ENCODE measurements at regions not wholly inside any gene's neighbourhood (a gene's known extent, or its start where the extent isn't known, plus 50 kb on each side); places are given as distances from the start of the nearest gene placed in this dataset.

DNA sequence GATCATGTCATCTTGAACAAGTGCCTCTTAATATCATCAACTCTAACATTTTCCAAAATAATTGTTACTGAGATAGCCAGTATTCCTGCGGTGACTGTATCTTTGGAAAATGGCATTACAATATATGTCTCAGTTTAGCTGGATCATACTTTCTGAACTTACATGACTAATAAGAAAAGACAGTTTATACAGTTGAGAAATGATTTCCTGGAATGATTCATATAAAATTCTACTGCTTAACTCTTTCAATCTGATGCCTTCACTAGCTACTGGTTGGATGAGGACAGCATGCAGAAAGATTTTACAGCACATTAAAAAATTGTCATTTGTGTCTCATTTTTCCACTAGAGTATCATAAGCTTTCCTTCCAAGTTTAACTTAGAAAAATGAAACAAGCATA, 302.1 kb downstream of the PCDH17 start:
- TF ChIP-seq, protein P1, sequence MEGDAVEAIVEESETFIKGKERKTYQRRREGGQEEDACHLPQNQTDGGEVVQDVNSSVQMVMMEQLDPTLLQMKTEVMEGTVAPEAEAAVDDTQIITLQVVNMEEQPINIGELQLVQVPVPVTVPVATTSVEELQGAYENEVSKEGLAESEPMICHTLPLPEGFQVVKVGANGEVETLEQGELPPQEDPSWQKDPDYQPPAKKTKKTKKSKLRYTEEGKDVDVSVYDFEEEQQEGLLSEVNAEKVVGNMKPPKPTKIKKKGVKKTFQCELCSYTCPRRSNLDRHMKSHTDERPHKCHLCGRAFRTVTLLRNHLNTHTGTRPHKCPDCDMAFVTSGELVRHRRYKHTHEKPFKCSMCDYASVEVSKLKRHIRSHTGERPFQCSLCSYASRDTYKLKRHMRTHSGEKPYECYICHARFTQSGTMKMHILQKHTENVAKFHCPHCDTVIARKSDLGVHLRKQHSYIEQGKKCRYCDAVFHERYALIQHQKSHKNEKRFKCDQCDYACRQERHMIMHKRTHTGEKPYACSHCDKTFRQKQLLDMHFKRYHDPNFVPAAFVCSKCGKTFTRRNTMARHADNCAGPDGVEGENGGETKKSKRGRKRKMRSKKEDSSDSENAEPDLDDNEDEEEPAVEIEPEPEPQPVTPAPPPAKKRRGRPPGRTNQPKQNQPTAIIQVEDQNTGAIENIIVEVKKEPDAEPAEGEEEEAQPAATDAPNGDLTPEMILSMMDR (IDR thresholded peaks at IDR 0.05; ENCODE audit: insufficient read depth, missing control alignments) = no peak
- FAIRE-seq (no peak), DNase-seq (ENCODE audit: insufficient read length, low spot score) (no peak)

DNA sequence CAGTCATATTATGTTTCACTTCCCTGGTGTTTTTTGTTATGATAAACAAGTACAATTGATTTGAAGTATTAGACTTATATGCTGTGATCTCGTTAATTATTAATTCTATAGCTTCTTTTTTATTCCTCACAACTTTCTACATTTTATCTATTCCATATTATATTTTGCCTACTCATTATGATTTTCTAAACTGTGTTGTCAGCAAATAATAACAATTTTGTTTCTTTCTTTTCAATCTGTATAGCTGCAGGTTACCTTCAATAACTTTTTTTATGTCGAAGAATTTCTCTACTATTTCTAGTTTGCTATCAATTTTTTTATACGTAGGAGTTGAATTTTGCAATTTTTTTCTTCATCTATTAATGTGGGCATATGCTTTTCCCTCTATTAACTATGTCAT, 304.4 kb downstream of the PCDH17 start:
- TF ChIP-seq, protein P1 (IDR thresholded peaks at IDR 0.05; ENCODE audit: insufficient read depth, missing control alignments) = no peak
- DNase-seq (ENCODE audit: insufficient read length, low spot score) (no peak), FAIRE-seq (no peak)

DNA sequence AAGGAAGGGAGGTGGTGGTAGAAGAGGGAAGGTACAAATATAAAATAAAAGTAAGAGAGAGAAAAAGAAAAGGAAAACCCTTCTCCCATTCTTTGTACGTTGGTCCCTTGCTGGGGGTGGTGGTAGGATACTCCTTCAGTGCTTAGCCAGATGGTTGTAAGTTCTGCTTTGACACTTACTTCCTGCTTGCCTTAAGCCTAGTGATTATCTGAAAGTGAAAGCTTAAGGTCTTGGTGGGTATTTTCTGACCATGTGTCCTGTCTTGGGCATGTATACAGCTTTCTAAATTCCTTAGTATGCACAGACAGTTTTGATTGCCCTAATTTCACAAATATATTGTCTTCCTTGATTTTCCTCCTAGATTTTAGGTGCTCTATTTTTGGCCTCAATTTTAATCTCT, 314.8 kb downstream of the PCDH17 start:
- TF ChIP-seq, protein P1 (IDR thresholded peaks at IDR 0.05; ENCODE audit: insufficient read depth, missing control alignments) = no peak
- DNase-seq (ENCODE audit: insufficient read length, low spot score) (no peak), FAIRE-seq (peak; percentile 89)

DNA sequence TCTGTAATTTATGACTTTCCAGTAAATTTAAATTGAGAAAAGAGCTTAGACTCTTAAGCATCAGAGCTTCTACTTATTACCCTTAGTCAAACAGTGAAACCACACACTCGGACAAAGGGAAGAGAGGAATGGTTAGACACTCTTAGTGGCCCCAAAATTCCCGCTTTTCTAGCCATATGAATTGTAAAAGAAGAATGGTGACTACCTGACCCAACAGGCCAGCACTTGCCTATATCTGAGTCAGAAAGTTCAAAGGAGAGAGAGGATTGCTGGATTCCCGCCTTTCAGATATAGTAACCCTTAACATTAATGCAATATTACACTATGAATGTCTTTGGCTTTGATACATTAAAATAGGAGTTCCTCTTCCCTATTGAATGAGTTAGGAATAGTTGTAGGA, 317.3 kb downstream of the PCDH17 start:
- DNase-seq (ENCODE audit: insufficient read length, low spot score) = no peak
- TF ChIP-seq, protein P1 (IDR thresholded peaks at IDR 0.05; ENCODE audit: insufficient read depth, missing control alignments) = no peak
- FAIRE-seq = no peak

DNA sequence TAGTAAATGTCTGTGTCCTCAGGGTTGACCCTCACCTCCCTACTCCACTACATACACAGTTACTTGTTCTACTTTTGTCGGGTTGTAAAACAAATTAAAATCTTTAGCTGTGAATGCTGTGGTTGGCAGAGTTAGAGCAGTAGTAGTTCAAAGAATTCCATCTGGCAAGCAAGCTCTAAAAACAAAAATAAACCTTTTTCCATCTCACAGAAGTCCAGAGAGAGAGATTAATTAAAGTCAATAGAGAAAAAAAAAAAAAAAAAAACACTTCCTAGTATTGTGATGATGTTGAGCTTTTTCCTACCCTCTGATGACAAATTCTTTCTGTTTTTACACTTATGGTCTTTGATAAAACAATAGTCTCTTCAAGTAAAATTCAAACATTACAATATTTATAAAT, 338.4 kb downstream of the PCDH17 start:
- TF ChIP-seq, protein P1 (IDR thresholded peaks at IDR 0.05; ENCODE audit: insufficient read depth, missing control alignments) = no peak
- FAIRE-seq (no peak), DNase-seq (ENCODE audit: insufficient read length, low spot score) (no peak)

DNA sequence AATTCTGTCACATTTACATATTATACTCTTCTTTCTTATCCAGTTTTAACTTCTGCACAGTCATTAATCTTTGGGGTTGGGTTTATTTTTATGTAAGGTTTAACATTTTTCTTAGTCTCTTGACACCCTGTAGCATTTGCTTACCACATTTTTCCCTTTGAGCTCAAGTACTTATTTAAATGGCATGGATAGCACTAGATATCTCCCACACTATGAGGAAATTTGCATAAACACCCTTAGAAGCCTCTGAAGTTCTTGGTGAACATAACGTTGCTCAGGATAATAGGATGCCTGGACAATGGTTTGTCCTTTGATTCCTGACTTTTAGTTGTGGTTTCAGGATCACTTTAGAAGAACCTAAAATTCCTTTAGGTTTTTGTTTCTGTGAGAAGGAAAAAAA, 338.9 kb downstream of the PCDH17 start:
- FAIRE-seq (no peak), DNase-seq (ENCODE audit: insufficient read length, low spot score) (no peak)
- TF ChIP-seq, protein P1 (IDR thresholded peaks at IDR 0.05; ENCODE audit: insufficient read depth, missing control alignments) = no peak

DNA sequence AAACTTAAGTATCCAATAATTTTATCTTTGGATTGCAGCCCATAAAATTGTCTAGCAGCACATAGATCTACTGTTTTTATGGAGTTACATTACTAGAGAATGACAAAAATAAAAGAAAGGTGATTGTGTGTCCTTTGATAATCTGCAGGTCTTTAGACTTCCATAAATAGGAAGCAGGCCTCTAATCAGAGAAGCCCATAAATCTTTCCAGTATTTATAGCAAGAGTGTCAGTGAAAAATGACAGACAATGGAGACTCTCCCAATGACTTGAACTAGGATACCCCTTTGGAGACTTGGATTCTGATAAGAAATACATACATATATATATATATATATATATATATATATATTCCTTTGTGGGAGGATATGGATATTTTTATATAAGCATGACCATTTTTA, 351.2 kb downstream of the PCDH17 start:
- no peak for FAIRE-seq
- TF ChIP-seq, protein P1 (IDR thresholded peaks at IDR 0.05; ENCODE audit: insufficient read depth, missing control alignments) = no peak

More for the DNA sequence above, 351.2 kb downstream of the PCDH17 start:
- no peak for DNase-seq (ENCODE audit: insufficient read length, low spot score)
